HG03520 (cell line): ENCODE measurements at regions not wholly inside any gene's neighbourhood (a gene's known extent, or its start where the extent isn't known, plus 50 kb on each side); places are given as distances from the start of the nearest gene placed in this dataset.
"Not testable (repeated sequence)": the region's sequence is repeated elsewhere in the genome, so short reads cannot be mapped to it uniquely, and the experiment has no call there.

Experiments used
- ATAC-seq: cut with Tn5 transposase; IDR thresholded peaks from one replicate; pipeline ENCODE4 v1.9.1; 2021; ENCODE audit warnings: mild to moderate bottlenecking, moderate library complexity; ENCODE audit not compliant: unreplicated experiment

DNA sequence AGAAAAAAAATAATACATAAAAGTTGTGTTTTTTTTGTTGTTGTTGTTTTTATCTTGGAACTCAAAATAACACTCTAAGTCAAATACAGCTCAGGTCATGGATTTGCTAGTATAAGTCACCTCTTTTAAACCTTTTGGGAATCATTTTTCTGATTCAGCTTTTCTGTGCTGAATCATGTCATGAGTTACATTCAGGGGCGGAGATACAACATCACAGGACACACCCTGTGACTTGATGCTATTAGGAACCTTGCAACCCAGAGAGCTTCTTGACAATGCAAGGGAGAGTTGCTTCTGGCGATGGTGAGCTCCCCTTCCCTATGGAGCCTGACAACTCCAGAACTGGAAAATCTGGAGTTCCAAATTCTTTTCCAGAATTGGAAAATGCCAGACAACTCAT lies 358.3 kb upstream of the C16orf82 start:
- no peak for ATAC-seq

DNA sequence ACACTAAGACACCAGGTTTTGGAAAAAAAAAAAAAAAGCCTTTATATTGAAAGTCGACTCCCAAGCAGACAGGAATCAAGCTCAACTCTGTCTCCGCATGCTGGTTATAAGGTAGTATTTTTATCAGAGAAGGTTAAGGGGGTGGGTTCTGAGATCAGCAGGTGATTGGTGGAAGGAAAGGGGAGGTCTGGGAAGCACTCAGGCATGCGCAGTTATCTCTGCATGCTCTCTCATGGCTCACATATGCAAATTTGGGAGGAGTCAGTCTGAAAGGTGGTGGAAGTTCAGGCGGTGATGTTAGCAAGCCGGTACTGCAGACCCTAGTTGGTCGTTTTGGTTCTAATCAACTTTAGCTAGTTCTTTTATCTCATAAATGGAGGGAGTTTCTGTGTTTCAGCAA lies 357.6 kb upstream of the C16orf82 start:
- ATAC-seq: no peak

DNA sequence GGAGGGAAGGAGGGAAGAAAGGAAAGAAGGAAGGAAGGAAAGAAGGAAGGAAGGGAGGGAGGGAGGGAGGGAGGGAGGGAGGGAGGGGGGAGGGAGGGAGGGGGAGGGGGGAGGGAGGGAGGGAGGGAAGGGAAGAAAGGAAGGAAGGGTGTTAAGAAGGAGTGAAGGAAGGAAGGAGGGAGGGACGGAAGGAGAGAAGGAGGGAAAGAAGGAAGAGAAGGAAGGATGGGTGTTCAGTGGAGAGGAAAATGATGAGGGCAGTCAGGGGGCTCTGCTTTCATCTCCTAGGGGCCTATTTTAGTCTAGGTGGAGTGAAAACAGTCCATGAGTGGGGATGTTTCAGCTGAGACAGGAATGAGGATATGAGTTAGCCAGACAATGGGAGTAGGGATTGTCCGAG lies 357.0 kb upstream of the C16orf82 start:
- ATAC-seq: no peak

DNA sequence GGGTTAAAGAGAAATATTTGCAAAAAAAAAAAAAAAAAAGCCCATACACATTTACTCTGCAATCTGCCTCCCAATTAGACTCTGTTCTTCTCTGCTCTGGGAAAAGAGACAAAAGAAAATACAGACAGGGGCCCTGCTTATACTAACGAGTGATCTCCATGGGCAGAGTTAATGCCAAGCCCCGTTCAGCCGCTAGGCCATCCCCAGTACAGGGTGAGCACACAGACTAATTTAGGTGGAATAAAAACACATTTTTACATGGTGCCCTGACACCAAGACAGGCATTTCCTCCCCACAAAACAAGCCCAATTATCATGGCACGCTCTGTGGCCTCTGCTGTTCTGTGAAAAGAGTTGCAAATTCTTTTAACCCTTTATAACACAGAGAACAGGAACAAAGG lies 356.3 kb upstream of the C16orf82 start:
- ATAC-seq: no peak

DNA sequence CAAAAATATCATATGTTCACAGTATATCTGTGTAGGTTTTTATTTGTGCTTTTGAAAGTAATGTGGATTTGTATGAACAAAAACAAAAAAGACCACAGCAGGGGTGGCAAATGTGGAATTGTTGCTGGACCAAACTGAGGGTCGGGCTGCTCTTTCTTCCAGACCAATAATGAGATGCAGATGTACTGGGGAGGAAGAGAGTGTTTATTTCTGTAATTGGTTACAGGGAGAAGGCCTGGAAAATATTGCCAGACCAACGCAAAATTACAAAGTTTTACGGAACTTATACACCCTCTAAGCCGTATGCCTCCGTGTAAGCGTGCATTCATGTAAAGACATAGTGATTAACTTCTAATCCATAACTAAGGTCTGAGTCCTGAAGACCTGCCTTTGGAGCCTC lies 353.9 kb upstream of the C16orf82 start:
- ATAC-seq: no peak

DNA sequence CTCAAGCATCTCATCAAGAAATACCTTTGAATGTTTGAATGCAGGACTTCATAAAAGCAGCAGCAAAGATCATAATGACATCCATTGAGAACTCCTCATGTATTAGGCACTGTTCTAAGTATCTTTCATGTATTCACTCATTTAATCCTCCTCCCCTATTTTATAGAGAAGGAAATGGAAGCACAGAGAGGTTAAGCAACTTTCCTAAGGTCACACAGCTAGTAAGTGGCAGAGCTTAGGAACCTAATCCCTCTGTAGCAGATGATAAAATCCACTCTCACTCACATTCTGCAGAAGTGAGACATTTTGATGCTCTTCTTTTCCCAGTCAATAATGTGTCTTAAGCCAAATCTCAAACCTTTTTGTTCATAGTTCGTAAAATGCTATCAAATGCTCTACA lies 350.8 kb upstream of the C16orf82 start:
- ATAC-seq: no peak

DNA sequence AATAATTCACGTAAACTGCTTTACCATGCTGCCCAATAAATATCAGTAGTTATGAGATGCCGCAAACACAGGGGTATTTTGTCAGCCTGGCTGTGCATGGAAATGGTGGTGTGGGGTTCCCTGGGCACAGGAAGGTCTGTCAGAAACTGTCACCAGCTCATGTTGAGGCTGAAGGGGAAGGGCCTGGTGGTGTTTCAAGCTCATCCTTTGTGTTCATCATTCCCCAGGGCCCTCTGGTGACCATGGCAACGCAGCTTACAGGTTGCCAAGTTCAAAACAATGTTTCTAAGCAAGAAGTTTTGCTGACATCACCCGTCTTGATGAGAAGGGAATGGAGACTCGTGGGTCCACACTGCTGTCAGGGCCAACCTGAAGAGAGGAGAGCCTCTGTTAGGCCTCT lies 348.9 kb upstream of the C16orf82 start:
- ATAC-seq: no peak

DNA sequence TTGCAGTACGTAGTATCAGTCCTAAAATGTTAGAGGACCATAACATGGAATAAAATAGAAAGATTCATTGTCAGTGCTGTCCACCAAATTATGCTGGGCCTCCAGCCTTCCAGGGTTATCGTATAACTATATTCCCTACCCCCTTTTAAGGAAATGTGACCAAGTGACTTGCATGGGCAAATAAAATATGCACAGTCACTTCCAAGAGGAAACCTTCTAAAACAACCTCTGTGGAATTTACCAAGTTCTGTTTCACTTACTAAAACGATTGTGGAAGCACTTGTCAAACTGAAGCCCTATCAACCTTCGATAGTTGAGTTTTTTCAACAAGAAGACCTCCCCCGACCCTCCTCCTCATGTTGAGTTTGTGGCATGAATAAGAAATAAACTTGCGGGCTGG lies 345.4 kb upstream of the C16orf82 start:
- no peak for ATAC-seq

DNA sequence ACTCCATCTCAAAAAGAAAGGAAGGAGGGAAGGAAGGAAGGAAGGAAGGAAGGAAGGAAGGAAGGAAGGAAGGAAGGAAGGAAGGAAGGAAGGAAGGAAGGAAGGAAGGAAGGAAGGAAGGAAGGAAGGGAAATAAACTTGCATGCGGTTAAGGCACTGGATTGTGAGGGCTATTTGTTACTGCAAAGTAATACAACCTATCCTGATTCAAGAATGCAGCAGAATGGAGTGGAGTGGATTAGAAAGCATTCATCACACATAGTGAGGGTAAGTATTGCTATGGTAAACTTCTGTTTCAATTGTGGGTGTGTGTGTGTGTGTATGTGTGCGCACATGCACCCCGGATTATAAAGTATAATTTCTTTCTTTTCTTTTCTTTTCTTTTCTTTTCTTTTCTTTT lies 344.8 kb upstream of the C16orf82 start:
- not testable (repeated sequence) for ATAC-seq

DNA sequence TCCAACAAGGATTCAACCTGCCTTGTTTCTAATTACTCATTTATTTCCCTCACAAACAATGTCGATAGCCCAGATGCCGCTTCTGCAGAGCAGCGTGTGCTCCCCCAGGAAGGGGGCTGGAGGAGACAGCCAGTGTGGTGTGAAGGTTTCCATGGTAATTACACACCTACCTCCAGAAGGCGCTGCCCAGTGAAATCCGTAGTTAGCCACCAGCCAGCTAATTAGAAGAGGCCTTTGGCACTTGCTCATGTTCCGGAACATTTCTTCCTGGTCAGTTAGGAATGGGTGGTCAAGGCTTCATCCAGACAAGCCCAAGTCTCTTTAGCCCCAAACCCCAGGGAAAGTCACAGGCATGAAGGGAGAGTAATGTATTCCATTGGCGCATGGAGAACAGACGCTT lies 342.5 kb upstream of the C16orf82 start:
- no peak for ATAC-seq

DNA sequence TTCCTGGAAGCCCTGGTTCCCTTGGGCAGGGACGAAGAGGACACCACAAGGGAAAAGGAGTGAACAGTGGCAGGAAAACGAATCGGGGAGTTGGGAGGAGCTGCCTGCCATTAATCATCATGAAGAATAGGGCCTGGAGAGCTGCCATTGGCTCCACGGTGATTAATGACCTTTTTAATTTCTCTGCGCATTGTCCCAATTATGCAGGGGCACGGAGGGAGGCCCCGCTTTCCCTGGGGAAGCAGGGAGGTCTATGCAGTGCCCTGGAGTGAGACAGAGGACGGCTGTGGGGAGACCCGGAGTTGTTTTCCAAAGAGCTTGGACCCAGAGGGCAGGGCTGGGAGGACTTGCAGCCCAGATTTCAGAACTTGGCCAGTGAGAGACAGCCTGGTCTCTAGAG lies 338.9 kb upstream of the C16orf82 start:
- no peak for ATAC-seq

DNA sequence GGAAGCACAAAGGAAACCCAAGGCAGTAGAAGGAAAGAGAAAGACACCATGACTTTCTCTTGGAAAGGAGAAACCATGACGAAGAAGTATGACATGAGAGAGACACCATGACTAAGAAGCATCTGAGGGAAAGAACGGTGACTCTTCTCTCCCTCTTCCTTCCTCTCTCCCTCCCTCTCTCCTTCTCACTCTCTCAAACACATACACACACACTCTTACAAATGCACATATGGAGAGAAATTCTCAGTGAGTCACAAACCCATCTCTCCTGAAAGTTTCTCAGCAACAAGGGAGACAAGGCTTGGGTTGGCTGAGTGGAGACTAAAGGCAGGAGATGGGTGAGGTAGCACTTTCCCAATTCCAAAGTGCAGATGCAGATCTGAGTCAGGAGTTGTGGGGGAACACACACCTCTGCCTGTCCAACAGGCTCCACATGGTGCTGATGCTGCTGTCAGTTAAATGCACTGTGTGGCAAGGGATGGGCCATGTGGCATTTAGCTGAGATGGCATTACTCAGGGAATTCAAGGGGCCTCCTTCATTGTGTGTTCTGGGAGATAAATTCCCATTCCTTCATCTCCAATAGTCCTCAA lies 336.7 kb upstream of the C16orf82 start:
- no peak for ATAC-seq

DNA sequence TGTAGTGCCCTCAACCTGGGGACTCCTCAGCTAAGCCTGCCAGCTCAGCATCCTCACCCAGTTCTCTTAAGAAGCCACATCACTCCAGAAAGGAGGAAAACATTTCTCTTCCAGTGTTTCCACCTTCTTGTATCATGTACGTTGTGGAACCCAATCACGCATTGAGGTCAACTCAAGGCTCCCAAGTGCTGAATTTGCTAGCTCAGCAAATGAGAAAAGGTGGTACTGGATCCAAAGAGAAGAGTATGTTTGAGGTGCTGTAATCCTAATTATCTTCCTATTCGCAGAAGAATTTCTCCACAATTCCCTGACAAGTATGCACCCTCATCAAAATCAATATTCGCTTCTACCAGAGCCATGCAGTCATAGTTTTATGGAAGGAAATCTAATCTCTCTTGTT lies 335.0 kb upstream of the C16orf82 start:
- no peak for ATAC-seq

DNA sequence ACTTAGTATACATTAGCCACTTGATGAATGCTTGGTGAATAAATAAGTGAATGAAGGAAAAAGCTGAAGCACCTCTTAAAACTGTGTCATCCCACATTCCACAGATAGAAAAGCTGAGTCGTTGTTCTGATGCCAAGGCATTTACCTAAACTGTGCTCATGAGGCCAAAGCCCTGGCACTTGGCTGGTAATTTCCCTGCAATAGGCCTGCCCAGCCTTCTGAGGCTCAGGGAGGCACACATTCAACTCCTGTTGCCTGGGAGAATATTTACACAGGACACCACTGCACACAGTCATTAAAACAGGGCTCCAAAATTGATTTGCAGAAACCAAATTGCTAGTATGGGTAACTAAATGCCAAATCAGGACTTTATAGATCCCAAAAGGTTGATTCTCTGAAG lies 333.0 kb upstream of the C16orf82 start:
- no peak for ATAC-seq

DNA sequence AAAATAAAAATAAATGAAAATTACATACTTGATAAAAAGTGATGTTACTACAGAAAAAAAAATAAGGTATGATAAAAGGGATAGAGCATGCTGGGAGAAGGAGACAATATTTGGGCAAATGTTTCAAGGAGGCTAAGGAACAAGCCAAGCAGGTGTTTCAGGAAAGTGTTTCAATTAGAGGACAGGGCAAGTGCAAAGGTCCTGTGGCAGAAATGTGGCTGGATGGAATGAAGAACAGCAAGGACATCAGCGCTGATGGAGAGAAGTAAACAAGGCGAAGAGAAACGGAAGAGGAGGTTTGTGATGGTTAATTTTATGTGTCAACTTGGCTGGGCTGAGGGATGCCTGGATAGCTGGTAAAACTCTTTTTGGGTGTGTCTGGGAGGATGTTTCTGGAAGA lies 331.2 kb upstream of the C16orf82 start:
- no peak for ATAC-seq

DNA sequence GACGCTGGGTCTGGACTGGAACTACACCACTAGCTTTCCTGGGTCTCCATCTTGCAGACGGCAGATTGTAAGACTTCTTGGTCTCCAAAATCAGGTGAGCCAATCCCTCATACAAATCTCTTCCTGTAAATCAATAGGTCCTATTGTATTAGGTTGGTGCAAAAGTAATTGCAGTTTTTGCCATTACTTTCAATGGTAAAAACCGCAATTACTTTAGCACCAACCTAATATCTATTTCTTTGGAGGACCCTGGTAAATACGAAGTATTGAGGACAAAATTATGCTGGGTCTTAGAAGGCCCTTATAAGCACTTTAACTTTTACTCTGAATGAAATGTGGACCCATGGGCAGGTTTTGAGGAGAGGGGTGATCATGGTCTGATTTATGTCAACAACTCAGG lies 330.6 kb upstream of the C16orf82 start:
- ATAC-seq: no peak

DNA sequence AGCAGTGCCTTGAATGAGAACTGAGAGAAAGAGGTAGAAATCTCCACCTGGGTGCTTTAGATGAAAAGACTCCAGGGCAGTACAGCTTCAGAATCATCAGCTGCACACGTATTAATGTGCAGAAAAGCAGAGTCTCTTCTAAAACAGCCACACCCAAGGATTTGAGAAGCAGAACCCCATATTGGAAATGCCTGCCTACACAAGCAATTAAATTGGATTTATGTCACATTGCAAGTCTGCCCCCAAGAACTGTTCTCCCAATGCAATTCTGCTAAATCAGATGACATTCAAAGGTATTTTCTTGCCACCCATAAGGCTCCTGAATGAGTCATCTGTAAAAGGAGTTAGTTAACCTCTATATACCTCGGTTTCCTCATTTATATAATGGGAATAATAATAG lies 326.0 kb upstream of the C16orf82 start:
- no peak for ATAC-seq

DNA sequence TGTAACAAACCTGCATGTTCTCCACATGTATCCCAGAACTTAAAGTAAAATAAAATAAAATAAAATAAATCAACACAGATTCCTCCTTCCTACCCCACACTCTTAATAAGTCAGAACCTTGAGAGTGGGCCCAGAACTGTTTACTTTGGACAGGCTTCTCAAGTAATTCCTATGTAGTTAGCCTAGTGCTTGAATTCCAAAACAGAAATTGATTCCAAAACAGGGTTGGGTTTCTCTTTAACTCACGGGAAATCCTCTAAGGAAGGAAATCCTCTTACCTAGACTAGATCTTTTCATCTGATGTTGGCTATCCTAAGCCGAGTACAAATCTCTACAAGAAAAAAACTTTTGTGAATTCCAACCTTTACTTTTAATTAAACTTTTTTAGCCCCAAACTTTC lies 324.7 kb upstream of the C16orf82 start:
- ATAC-seq: no peak

DNA sequence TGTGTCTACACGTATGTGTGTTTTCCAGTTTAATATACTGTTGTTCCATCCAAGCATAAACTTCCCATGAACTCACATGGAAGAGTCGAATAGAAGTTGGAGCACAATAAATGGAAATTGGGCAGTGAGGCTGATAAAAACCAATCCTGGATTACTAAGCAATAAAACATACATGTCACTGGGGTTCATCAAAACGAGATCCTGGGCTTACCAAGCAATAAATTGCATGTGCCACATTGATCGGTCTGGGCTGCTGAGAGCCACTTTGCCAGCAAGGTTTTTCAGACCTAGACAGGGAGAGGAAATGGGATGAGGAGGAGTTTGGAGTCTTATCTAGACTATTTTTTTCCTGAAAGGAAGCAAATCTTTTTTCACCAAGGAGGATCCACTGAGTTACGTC lies 322.3 kb upstream of the C16orf82 start:
- ATAC-seq: no peak

DNA sequence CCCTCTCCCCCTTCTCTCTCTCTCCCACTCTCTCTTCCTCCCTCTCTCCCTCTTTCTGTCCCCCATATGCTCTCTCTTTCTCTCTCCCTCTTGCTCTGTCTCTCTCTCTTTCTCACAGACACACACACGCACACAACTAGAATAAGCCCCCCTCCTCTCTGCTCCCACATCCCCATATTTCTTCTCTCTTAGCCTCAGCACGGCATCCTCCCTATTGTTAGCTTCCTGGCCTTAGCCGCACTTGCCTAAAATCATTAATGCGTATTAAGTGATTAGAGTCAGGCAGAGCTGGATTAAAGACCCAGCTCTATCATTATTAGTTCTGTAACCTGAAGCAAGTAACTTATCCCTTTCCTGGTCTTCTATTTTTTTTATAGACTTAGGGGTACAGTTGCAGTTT lies 319.0 kb upstream of the C16orf82 start:
- no peak for ATAC-seq

DNA sequence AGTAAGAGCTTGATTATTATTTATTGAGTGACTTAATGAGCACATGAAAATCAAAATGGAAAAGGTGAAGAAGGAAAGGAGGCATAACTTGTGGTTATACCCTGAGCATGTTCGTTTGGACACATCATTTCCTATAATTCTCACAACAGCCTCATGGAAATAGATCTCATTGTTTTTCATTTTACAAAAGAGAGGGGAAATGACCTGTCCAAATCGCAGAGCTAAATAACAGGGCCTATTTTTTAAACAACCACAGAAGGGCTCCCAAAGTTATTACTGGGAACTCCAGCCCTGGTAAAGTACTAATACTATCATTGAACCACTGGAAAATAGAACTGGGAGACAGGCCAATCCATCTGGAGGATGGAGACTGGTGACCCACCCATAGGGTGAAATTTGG lies 317.7 kb upstream of the C16orf82 start:
- ATAC-seq: no peak

DNA sequence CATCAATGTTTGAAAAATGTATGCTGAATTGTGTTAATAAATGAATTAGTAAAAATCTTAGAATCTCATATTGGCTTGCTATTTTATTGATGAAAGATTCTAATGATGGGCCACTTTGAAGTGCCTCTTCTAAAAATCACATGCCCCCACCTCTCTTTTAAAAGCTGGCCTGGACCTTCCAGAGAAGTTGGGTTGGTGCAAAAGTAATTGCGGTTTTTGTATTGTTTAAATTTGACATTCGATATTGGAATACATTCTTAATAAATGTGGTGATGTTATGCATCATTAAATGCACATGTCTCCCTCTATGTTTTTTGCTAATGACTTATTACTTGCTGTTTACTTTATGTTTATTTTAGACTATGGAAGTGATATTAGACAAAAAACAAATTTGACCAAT lies 314.6 kb upstream of the C16orf82 start:
- ATAC-seq: no peak

DNA sequence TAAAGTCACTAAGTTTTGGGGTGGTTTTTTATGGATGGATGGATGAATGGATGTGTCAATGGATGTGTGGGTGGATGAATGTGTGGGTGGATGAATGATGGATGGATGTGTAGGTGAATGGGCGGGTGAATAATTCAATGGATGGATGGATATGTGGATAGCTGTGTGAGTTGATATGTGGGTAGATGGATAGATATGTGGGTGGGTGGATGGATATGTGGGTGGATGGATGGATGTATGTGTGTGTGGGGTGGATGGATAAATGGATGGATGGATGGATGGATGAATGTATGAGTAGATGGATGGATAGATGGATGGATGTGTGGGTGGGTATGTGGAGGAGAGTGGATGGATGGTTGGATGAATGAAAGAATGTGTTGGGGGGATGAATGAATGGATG lies 310.1 kb upstream of the C16orf82 start:
- ATAC-seq: no peak

DNA sequence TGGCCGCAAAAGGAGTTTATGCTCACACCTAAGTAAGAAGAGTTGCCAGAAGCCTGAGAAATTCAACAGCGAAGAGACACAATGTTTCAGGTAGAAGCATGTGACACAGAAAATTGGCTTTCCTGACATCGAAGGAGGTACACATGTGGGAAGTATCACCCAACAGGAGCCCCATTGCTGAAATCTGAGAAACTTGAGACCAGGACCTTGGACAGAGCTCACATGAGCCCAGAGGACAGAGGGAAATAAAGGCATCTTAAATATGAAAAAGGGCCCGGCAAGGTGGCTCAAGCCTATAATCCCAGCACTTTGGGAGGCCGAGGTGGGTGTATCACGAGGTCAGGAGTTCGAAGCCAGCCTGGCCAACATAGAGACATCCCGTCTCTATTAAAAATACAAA lies 304.1 kb upstream of the C16orf82 start:
- no peak for ATAC-seq
